ENCODE measurements at regions not wholly inside any gene's neighbourhood (a gene's known extent, or its start where the extent isn't known, plus 50 kb on each side); places are given as distances from the start of the nearest gene placed in this dataset.

GRCh38 chr20:19930426-19930825 is 86.7 kb upstream of the NAA20 start:
- no peak for DNase-seq

DNA sequence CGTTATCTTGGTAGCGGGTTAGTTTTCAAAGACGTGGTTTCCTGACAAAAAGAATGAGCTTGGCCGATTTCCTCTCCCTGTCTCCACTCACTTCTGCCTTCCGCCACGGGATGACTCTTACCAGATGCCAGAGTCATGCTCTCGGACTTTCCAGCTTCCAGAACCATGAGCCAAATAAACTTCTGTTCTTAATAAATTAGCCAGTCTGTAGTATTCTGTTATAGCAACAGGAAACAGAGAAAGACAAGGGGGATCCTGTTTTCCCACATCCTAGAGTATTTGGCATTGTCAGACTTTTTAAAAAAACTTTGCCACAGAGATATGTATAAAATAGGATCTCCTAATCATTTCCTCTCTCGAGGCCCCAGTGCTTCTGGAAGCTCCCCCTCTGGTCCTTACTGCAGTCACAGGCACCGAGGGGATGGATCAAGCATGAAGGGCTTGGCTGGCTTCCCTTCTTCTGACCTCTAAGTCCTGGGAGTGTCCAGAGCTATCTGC is 84.9 kb upstream of the NAA20 start:
- no peak for DNase-seq

- DNase-seq = no peak
These were observed 82.2 kb upstream of the NAA20 start for GRCh38 chr20:19934792-19935491.

DNA sequence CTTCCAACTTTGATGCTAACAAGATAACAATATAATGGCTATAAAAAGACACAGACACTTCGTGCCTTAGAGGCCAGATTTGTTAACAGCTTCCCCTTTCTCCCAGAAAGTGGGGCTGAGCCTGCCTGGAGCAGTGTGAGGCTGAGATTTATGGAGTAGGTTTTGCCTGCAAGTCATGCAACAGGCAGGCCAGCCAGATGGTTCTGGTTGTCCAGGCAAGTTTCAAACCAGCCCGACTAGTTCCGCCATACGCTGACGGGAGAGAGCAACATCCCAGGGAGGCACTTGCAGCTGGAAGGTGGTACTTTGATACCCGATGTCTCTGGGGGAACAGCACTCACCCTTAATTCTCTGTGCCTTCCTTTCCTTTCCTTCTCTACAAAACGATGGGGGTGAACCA is 81.3 kb upstream of the NAA20 start:
- no peak for DNase-seq

GRCh38 chr20:19936466-19937200 is 80.5 kb upstream of the NAA20 start:
- DNase-seq = no peak

DNA sequence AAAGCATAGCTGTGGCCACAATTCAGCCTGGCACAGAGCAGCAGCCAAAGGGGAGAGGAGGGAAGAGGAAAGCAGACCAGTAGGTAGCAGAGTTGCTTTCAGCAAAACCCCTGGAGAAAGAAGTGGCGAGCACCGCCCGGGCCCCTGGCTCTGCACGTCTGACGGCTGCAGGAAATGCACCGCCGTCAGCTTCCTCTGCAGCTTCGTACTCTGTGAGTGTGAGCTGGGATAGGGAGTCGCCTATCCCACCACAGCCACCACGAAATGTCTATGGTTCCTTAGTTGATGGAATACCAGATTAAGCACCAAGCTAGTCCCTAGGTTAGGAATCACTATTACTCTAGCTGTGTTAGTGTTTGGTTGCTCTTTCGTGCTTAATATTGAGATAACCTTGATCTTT is 79.9 kb upstream of the NAA20 start:
- DNase-seq = no peak

DNA sequence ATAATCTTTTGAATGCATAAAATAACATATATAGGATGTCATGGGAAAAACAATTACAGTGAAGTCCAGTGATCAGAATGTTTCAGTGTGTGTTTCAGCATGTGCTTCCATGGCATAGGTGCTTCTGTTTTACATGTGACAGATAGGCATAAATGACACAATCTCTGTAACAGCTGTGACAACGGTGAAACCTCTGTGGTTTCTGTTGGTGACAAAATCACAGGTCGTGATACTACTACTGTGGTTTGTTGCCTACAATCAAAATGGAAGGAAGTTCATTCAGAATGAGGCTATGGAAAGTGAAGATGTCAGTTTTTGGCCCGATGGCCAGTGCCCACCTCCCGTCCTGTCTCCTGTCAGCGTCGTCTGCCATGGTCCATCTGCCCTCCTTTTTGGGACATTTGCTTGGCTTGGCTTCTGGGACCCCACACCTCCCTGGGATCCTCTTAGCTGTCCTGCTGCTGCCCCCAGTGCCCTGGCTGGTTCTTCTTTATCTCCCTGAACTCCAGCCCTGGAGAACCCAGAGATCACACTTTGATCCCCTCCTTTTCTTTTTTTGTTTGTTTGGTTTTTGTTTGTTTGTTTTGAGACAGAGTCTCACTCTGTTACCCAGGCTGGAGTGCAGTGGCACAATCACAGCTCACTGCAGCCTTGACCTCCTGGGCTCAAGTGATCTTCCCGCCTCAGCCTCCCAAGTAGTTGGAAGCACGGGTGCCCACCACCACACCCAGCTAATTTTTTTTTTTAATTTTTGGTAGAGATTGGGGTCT is 79.3 kb upstream of the NAA20 start:
- no peak for DNase-seq

- no peak for DNase-seq
These were observed 78.6 kb upstream of the NAA20 start for GRCh38 chr20:19938421-19939090.

- no peak for DNase-seq
These were observed 76.1 kb upstream of the NAA20 start for GRCh38 chr20:19940988-19941460.

DNA sequence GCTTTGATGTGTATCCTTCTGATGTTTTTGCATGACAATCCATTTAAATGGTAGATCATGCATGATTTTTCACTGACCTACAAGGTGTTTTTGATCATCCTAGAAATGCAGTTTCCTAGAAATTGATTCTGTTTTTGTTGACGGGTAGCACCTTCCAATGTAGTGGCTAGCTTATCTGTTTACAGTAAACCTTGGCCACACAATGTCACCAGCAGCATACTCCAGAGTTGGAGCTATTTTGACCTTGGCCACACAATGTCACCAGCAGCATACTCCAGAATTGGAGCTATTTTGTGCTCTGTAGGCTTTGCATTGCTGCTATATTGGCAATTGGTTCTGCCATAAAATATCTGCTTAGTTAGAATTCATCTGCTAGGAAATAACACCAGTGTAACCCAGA is 74.6 kb upstream of the NAA20 start:
- DNase-seq = no peak

DNA sequence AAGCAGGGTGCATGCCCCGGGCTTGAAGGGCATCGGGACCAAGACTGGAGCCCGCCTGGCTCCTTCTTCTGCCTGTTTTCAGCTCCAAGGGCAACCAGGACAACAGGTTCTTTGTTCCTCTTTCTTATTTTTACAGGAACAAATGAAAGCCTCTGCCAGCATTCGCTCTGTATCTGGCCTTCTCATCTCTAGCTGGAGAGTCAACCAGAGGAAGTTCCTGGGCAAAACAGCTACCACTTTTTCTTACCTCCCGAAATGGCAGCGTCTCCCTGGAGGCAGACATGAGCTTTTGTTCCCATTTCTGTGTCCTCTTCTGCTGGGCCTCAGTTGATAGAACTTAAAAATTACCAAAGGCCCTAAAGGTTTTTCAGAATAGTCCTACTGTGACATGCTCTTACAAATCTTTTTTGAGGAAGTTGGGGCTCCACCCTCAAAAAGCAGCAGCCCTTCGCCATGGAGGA is 74.1 kb upstream of the NAA20 start:
- no peak for DNase-seq

DNA sequence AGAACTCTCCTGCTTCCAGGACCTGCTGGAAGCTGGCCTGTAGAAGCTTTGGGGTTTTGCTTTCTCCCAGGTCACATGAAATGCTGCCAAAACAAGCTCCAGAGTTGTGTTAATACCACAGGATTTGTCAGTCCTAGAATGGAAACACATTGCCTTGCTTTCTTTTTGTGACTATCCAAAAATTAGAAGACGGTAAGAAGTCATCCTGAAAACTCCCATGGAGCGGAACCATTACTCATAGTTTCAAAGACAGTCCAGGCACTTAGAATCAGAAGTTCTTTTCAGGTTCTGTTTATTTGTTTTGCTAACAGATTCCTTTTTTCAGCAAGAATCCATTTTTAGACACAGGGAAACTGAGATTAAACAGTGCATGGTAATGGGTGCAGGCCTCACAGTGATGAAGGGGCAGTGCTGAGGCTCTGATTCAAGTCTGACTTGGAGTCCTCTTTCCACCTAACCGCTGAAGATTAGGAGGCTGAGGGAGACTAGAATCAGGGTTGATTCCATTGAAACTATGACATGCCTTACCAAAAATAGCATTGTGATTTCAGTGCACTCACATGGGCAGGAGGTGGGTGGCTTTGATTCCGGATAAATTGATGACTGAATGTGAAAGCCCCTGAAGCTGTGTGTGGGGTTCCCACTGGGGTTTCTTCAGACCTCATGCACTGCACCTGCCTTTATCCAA is 72.2 kb upstream of the NAA20 start:
- DNase-seq = no peak

DNA sequence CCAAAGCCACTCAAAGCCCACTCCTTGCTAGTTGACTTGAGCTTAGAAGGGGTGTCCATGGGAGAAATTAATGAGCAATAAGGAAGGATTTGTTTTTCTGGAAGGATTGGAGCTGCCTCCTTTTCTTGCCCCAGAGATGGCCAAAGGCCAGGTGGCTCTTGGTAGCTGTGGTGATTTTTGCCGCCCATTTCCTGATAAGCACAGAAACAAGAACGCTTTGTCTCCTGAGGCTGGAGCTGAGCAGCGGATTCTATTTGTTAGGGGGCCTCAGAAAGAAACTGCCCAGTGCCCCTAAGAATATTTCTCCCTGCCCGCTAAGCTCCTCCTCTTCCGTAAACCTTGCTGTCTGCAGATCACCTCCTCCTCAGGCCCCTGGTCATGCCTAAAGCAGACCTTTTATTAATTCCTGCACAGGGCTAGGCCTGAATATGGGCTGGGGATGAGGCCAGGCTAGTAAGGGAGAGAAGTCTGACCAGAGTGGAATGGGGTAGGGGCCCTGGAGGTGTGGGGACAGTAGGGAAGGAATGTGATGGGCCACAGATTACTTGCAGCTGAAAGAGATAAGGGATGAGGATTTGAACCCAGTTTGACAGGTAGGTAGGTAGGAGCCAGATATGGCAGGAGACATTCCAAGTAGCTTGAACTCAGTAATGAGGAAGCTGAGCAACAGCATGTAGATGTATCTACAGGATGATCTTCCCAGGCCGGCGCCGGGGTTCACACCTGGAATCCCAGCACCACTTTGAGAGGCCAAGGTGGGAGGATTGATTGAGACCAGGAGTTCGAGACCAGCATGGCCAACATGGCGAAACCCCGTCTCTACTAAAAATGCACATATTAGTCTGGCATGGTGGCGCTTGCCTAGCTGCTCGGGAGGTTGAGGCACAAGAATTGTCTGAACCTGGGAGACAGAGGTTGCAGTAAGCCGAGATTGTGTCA is 71.2 kb upstream of the NAA20 start:
- DNase-seq = no peak

DNA sequence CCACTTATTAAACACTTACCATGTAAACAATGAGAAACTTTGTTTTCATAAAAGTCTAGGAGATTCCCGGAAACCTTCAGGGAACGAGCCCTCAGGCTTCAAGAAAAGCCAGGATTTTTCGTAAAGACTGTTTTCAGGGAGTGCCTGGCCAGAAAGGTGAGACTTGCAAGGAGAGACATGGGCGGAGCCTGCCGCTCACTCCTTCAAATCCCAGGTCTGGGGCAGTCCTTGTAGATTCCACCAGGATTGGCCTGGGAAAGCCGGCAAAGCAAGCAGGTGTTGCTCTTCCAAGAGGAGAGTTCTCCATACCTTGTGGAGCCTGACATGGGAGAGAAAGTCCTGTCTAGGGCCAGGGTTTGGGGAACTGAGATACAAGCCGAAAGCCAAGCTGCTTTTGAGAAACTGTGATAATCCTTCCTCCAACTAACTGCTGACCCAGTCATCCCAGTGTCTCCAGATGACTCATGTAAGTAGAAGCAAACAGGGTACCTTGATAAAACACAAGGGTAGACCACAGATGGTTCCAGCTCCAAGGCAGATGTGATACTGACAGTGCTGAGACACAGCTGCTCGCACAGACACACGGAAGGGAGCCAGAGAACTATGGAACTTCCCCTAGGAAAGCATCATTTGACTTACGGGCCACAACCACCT is 69.4 kb upstream of the NAA20 start:
- no peak for DNase-seq

DNA sequence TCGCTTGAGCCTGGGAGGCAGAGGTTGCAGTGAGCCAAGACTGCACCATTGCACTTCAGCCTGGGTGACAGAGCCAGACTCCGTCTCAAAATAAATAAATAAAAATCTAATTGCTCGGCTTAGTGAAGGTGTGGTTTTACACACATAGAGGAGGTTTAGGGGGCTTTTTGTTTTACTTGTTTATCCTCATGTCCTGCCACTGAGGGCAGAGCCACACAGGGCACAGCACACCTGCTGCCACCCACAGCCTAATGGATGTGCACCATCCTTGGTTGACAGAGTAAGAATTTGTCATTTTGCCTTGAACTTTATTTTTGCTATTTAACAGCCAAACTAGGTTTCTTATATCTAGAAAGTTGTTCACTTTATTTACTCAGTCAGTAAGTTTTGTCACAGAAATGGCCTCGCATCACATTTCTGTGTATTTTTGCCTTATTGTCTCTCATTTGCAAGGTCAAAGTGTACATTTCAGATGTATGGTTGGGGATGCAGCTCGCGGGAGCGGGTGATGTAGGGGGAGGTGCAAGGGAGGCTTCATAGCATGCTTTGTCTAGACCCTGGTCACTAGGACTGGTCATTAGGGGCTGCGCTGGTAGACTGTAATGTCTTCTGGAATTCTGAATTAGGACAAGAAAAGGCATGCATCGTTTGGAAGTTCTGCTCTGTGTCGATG is 67.8 kb upstream of the NAA20 start:
- DNase-seq = no peak

DNA sequence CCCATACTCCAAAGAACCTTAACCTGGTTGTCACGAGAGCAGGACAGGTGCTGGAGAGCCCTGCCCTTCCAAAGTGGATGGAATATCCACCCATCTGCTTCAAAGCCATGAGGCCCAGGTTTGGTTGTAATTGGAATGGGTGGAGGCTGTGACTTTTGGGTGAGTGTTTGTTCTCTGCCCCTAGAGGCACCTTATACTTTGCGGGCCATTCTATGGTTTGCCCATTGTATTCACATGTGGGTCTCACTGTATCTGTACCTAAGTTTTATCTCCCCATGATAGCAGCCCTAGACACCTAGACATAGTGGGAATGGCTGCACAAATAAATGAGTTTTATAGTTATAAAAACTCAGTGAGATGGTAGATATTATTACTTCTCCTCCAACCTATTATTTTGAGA is 67.1 kb upstream of the NAA20 start:
- DNase-seq = no peak

DNA sequence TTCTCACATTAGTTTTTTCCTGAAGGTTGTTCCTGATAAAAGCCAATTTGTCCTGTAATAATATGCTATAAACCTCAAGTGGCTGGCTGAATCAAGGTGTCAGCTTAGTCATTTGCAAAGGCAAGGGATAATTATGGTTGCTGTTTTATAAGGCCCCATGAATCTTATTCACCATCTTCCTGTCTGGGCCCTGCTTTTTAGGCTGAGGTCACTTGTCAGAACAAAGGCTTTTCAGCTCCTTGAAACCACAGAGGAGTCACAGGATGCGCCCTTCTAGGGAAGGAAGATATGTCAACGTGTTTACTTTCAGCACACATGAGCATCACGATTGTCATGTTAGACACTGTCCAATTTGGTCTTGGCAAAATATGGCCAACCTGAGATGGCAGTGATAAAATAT is 64.8 kb upstream of the NAA20 start:
- peak; percentile 19 for DNase-seq

DNA sequence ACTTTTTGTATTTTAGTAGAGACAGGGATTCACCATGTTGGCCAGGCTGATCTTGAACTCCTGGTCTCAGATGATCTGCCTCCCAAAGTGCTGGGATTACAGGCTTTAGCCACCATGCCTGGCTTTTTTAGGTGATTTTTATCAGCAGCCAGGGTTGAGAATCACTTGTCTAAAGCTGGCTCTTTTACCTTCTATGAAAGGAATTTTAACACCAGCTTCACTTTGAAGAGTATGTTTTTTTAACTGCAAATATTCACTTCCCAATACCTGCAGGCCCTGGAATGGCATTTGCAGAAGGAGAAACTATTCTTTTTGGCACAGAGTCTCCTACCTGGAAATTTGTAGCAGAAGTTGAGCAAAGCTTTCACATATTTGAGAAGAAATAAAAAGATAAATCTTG is 63.6 kb upstream of the NAA20 start:
- DNase-seq = no peak

- no peak for DNase-seq
These were observed 60.2 kb upstream of the NAA20 start for GRCh38 chr20:19956976-19957375.

GRCh38 chr20:19958219-19958618 is 58.9 kb upstream of the NAA20 start:
- DNase-seq = no peak

Measured in NCI-H1417 treated with DMSO at 0.1 percent for 48 hours (cell line).